Spleen (tissue), 7 donors: ENCODE measurements at regions not wholly inside any gene's neighbourhood (a gene's known extent, or its start where the extent isn't known, plus 50 kb on each side); places are given as distances from the start of the nearest gene placed in this dataset.

Experiments used
- POLR2A ChIP-seq, 3 donors: fragments of 450-650 bp; IDR thresholded peaks; one replicate each; pipeline ENCODE4 v1.5.1; 2017; ENCODE audit warnings: antibody characterized with exemption in 3 of 3, mild to moderate bottlenecking in 1 of 3
- POLR2AphosphoS5 ChIP-seq, 3 donors: sonication (generic); formaldehyde crosslinking; IDR thresholded peaks; one replicate each; pipeline ENCODE4 v1.5.1; 2017; ENCODE audit warnings: antibody characterized with exemption in 3 of 3
- TF ChIP-seq, protein P1 (sequence below), 11 experiments: fragments of 200-600 bp in 7 of 11; fragments of 450-650 bp in 4 of 11; sonication (generic) in 4 of 11; IDR thresholded peaks in 8 of 11; conservative IDR thresholded peaks in 3 of 11; 1 replicate in 7 of 11; 2 replicates in 4 of 11; pipeline versions ENCODE4 v1.4.0 to v1.8.0; 2016 to 2021; ENCODE audit warnings: antibody characterized with exemption in 11 of 11, inconsistent platforms in 4 of 11, mild to moderate bottlenecking in 1 of 11
- donor health status: DM: no; HTN: no; CAD: no; lungs with moderate emphysema.
- donor health status: DM: no; HTN: no; CAD: no.
- donor health status: DM: no; HTN: no; CAD: no.

DNA sequence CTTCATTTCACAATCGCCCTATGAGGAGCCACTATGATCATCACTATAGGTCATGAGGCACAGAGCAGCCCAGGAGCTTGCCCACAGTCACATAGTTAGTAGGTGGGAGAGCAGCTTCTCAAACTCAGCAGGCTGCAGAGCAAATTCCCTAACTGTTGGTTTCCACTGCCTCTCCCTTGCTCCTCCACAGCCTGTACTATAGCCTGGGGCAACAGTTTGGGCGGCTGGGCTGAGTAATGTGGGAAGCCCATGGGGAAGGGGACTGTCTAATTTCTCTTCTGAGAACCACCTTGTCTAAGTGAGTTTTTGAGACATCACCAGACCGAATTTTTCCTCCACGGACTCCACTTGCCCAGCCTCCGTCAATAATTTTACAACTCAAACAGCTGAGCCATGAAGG is 73.4 kb upstream of the GPR139 start:
- TF ChIP-seq POLR2AphosphoS5 (IDR thresholded peaks at IDR 0.05) (no peak), POLR2A (IDR thresholded peaks at IDR 0.05) (no peak)
- TF ChIP-seq, protein P1, sequence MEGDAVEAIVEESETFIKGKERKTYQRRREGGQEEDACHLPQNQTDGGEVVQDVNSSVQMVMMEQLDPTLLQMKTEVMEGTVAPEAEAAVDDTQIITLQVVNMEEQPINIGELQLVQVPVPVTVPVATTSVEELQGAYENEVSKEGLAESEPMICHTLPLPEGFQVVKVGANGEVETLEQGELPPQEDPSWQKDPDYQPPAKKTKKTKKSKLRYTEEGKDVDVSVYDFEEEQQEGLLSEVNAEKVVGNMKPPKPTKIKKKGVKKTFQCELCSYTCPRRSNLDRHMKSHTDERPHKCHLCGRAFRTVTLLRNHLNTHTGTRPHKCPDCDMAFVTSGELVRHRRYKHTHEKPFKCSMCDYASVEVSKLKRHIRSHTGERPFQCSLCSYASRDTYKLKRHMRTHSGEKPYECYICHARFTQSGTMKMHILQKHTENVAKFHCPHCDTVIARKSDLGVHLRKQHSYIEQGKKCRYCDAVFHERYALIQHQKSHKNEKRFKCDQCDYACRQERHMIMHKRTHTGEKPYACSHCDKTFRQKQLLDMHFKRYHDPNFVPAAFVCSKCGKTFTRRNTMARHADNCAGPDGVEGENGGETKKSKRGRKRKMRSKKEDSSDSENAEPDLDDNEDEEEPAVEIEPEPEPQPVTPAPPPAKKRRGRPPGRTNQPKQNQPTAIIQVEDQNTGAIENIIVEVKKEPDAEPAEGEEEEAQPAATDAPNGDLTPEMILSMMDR (IDR thresholded peaks at IDR 0.05 in 8 of 11, conservative IDR thresholded peaks at IDR 0.05 in 3 of 11): no peak
